Naive thymus-derived CD4-positive, alpha-beta T cell (primary cell): ENCODE measurements at regions not wholly inside any gene's neighbourhood (a gene's known extent, or its start where the extent isn't known, plus 50 kb on each side); places are given as distances from the start of the nearest gene placed in this dataset.

Experiments used
- ATAC-seq: fragments of 150-1000 bp; cut with Tn5 transposase; 2 replicates; pipeline ENCODE4 v1.10.0; 2021; ENCODE audit warnings: mild to moderate bottlenecking, moderate library complexity
- CTCF ChIA-PET: fragments of 350-600 bp; sonication (Branson Sonifier 250); formaldehyde crosslinking; loops from one replicate; lab custom pipeline; 2021; ENCODE audit warnings: antibody characterized with exemption; lab: Charles Lee
- POLR2A ChIA-PET: fragments of 350-600 bp; sonication (Branson Sonifier 250); formaldehyde crosslinking; loops from one replicate; lab custom pipeline; 2021; ENCODE audit warnings: antibody characterized with exemption, inconsistent platforms; lab: Charles Lee
- DNase-seq, 9 donors: peaks; one replicate each; pipeline versions ENCODE4 v3.0.0 to v3.0.0-alpha.2; 2020 to 2022; ENCODE audit warnings: mixed read lengths in 1 of 9
- H3K27ac ChIP-seq: one replicate; pipeline ENCODE4 v1.7.0; 2013; ENCODE audit warnings: mild to moderate bottlenecking, low read depth, low read length, moderate library complexity
- H3K27me3 ChIP-seq, 2 donors: one replicate each; pipeline ENCODE4 v1.7.0; 2013; ENCODE audit warnings: low read length in 2 of 2, mild to moderate bottlenecking in 2 of 2, moderate library complexity in 2 of 2; ENCODE audit not compliant: control insufficient read depth in 2 of 2, insufficient read depth in 2 of 2
- H3K36me3 ChIP-seq, 3 experiments: 1 replicate in 2 of 3; 2 replicates in 1 of 3; pipeline ENCODE4 v1.7.0; 2013; ENCODE audit warnings: low read length in 3 of 3, mild to moderate bottlenecking in 3 of 3, moderate library complexity in 1 of 3; ENCODE audit not compliant: insufficient read depth in 3 of 3, control insufficient read depth in 2 of 3
- H3K4me1 ChIP-seq, 2 donors: one replicate each; pipeline ENCODE4 v1.7.0; 2013; ENCODE audit warnings: low read length in 2 of 2, mild to moderate bottlenecking in 2 of 2, moderate library complexity in 1 of 2; ENCODE audit not compliant: control insufficient read depth in 2 of 2, insufficient read depth in 2 of 2
- H3K4me3 ChIP-seq: 2 replicates; pipeline ENCODE4 v1.7.0; 2013; ENCODE audit warnings: mild to moderate bottlenecking, low read length
- H3K9me3 ChIP-seq, 3 experiments: 1 replicate in 2 of 3; 2 replicates in 1 of 3; pipeline ENCODE4 v1.7.0; 2013; ENCODE audit warnings: low read length in 3 of 3; ENCODE audit not compliant: control insufficient read depth in 2 of 3
- H3K27ac Mint-ChIP-seq, 9 donors: one replicate each; pipeline ENCODE4 v1.8.0; 2020 to 2022; ENCODE audit warnings: mixed read lengths in 9 of 9, mild to moderate bottlenecking in 8 of 9, moderate library complexity in 5 of 9, inconsistent platforms in 2 of 9
- H3K27me3 Mint-ChIP-seq, 5 donors: one replicate each; pipeline ENCODE4 v1.8.0; 2021 to 2022; ENCODE audit warnings: mixed read lengths in 5 of 5, mild to moderate bottlenecking in 1 of 5
- H3K36me3 Mint-ChIP-seq, 5 donors: one replicate each; pipeline ENCODE4 v1.8.0; 2020 to 2022; ENCODE audit warnings: mixed read lengths in 5 of 5, mild to moderate bottlenecking in 3 of 5, inconsistent platforms in 1 of 5
- H3K4me1 Mint-ChIP-seq, 7 donors: one replicate each; pipeline ENCODE4 v1.8.0; 2020 to 2022; ENCODE audit warnings: mixed read lengths in 7 of 7, mild to moderate bottlenecking in 3 of 7, inconsistent platforms in 1 of 7
- H3K4me3 Mint-ChIP-seq, 10 donors: one replicate each; pipeline ENCODE4 v1.8.0; 2020 to 2022; ENCODE audit warnings: mild to moderate bottlenecking in 10 of 10, mixed read lengths in 10 of 10, moderate library complexity in 6 of 10, inconsistent platforms in 2 of 10
- H3K9me3 Mint-ChIP-seq, 11 donors: one replicate each; pipeline ENCODE4 v1.8.0; 2020 to 2022; ENCODE audit warnings: mixed read lengths in 11 of 11, mild to moderate bottlenecking in 4 of 11, inconsistent platforms in 1 of 11, moderate library complexity in 1 of 11
- intact Hi-C, 2 donors: fragments of 100-400 bp; cut with micrococcal nuclease; formaldehyde crosslinking; loops; one replicate each; pipeline ENCODE4 v1.15.1; 2023

GRCh38 chr4:100311181-100311580, 120.9 kb upstream of the DDIT4L start:
- Histone ChIP-seq H3K4me1 (no peaks in the 10 kb centered on the region), H3K4me3 (no peak overlapping the region), H3K36me3 (no peaks in the 10 kb centered on the region), H3K27ac (no peak overlapping the region), H3K27me3 (no peaks in the 10 kb centered on the region), H3K9me3 (no peaks in the 10 kb centered on the region)
- no peak overlapping the region for H3K4me3 Mint-ChIP-seq
- no peaks in the 10 kb centered on the region for H3K36me3 Mint-ChIP-seq
- H3K27ac Mint-ChIP-seq = no peak overlapping the region
- intact Hi-C loops = no loop called here
- CTCF ChIA-PET = no interaction called here
- POLR2A ChIA-PET = no interaction called here
- no peaks in the 10 kb centered on the region for H3K4me1 Mint-ChIP-seq
- ATAC-seq = no peak
- DNase-seq = no peak
- H3K9me3 Mint-ChIP-seq = peaks cover 0 to 3% (median 0%) of the 10 kb centered on the region in 11 donors
- H3K27me3 Mint-ChIP-seq = peaks cover 0 to 19% (median 6%) of the 10 kb centered on the region in 5 donors

GRCh38 chr4:100306018-100306417, 115.8 kb upstream of the DDIT4L start:
- H3K4me1 Mint-ChIP-seq = no peaks in the 10 kb centered on the region
- peaks cover 0 to 2% (median 0%) of the 10 kb centered on the region in 11 donors for H3K9me3 Mint-ChIP-seq
- intact Hi-C loops = no loop called here
- Histone ChIP-seq H3K4me3 (no peak overlapping the region), H3K36me3 (no peaks in the 10 kb centered on the region), H3K9me3 (no peaks in the 10 kb centered on the region), H3K4me1 (no peaks in the 10 kb centered on the region), H3K27ac (no peak overlapping the region), H3K27me3 (no peaks in the 10 kb centered on the region)
- H3K27ac Mint-ChIP-seq = no peak overlapping the region
- DNase-seq (no peak), ATAC-seq (no peak)
- H3K27me3 Mint-ChIP-seq = peaks cover 3 to 10% (median 7%) of the 10 kb centered on the region in 5 donors
- H3K36me3 Mint-ChIP-seq = no peaks in the 10 kb centered on the region
- no peak overlapping the region for H3K4me3 Mint-ChIP-seq
- ChIA-PET POLR2A (no interaction called here), CTCF (no interaction called here)

- H3K36me3 ChIP-seq = no peaks in the 10 kb centered on the region
- ChIA-PET POLR2A (no interaction called here), CTCF (no interaction called here)
- no peaks in the 10 kb centered on the region for H3K4me1 Mint-ChIP-seq
- no peaks in the 10 kb centered on the region for H3K36me3 Mint-ChIP-seq
- H3K4me3 Mint-ChIP-seq = no peak overlapping the region
- no peaks in the 10 kb centered on the region for H3K27me3 ChIP-seq
- no peak overlapping the region for H3K4me3 ChIP-seq
- no peak overlapping the region for H3K27ac ChIP-seq
- ATAC-seq = no peak
- DNase-seq = no peak
- peaks cover 0 to 10% (median 5%) of the 10 kb centered on the region in 5 donors for H3K27me3 Mint-ChIP-seq
- no peak overlapping the region for H3K27ac Mint-ChIP-seq
- intact Hi-C loops = no loop called here
- H3K4me1 ChIP-seq = no peaks in the 10 kb centered on the region
- H3K9me3 Mint-ChIP-seq = peaks cover 0 to 1% (median 0%) of the 10 kb centered on the region in 11 donors
- H3K9me3 ChIP-seq = no peaks in the 10 kb centered on the region
These were observed 112.1 kb upstream of the DDIT4L start for GRCh38 chr4:100302061-100303026.

- Mint-ChIP-seq H3K9me3 (peaks cover 0 to 5% (median 0%) of the 10 kb centered on the region in 11 donors), H3K4me1 (no peaks in the 10 kb centered on the region), H3K27ac (no peak overlapping the region), H3K4me3 (no peak overlapping the region), H3K36me3 (no peaks in the 10 kb centered on the region), H3K27me3 (peaks cover 0 to 10% (median 2%) of the 10 kb centered on the region in 5 donors)
- Histone ChIP-seq H3K27ac (no peak overlapping the region), H3K27me3 (no peaks in the 10 kb centered on the region), H3K4me1 (no peaks in the 10 kb centered on the region), H3K9me3 (no peaks in the 10 kb centered on the region), H3K4me3 (no peak overlapping the region), H3K36me3 (no peaks in the 10 kb centered on the region)
- CTCF ChIA-PET = no interaction called here
- DNase-seq = no peak
- POLR2A ChIA-PET = no interaction called here
- intact Hi-C loops = no loop called here
- no peak for ATAC-seq
These were observed 109.0 kb upstream of the DDIT4L start for GRCh38 chr4:100299046-100299840.

GRCh38 chr4:100295792-100296191, 105.5 kb upstream of the DDIT4L start:
- Mint-ChIP-seq H3K4me1 (no peaks in the 10 kb centered on the region), H3K4me3 (no peak overlapping the region), H3K9me3 (peaks cover 0 to 5% (median 0%) of the 10 kb centered on the region in 11 donors), H3K36me3 (no peaks in the 10 kb centered on the region), H3K27me3 (peaks cover 0 to 1% (median 0%) of the 10 kb centered on the region in 5 donors), H3K27ac (no peak overlapping the region)
- no peaks in the 10 kb centered on the region for H3K9me3 ChIP-seq
- intact Hi-C loops = no loop called here
- no peaks in the 10 kb centered on the region for H3K4me1 ChIP-seq
- H3K27ac ChIP-seq = no peak overlapping the region
- ChIA-PET POLR2A (no interaction called here), CTCF (no interaction called here)
- no peaks in the 10 kb centered on the region for H3K27me3 ChIP-seq
- no peak for ATAC-seq
- DNase-seq = no peak
- H3K4me3 ChIP-seq = no peak overlapping the region
- H3K36me3 ChIP-seq = no peaks in the 10 kb centered on the region

GRCh38 chr4:100294356-100294755, 104.1 kb upstream of the DDIT4L start:
- H3K27me3 Mint-ChIP-seq = no peaks in the 10 kb centered on the region
- Histone ChIP-seq H3K36me3 (no peaks in the 10 kb centered on the region), H3K27me3 (no peaks in the 10 kb centered on the region), H3K4me3 (no peak overlapping the region), H3K4me1 (no peaks in the 10 kb centered on the region), H3K27ac (no peak overlapping the region), H3K9me3 (no peaks in the 10 kb centered on the region)
- POLR2A ChIA-PET = no interaction called here
- no peaks in the 10 kb centered on the region for H3K36me3 Mint-ChIP-seq
- CTCF ChIA-PET = interaction anchor here (0.6 kb wide), 1 partner anchor 1882 kb away, joined by 6 read pairs; no protein-coding TSS in a partner anchor
- H3K27ac Mint-ChIP-seq = no peak overlapping the region
- H3K4me3 Mint-ChIP-seq = no peak overlapping the region
- H3K9me3 Mint-ChIP-seq = peaks cover 0 to 5% (median 0%) of the 10 kb centered on the region in 11 donors
- intact Hi-C loops = no loop called here
- H3K4me1 Mint-ChIP-seq = no peaks in the 10 kb centered on the region
- ATAC-seq (no peak), DNase-seq (no peak)
